Calu3 (cell line): ENCODE measurements at regions not wholly inside any gene's neighbourhood (a gene's known extent, or its start where the extent isn't known, plus 50 kb on each side); places are given as distances from the start of the nearest gene placed in this dataset.

Experiments
- BruUV-seq: library from RNA; stranded (reverse); fragments of 400-500 nt; replicated peaks from 2 replicates; lab custom pipeline; 2021; lab: Mats Ljungman, UMichigan
- CTCF ChIA-PET: fragments of 300-600 bp; sonication (Branson Sonifier 250); formaldehyde crosslinking; loops from one replicate; lab custom pipeline; 2022; ENCODE audit warnings: antibody characterized with exemption; lab: Charles Lee
- DNase-seq: peaks from one replicate; pipeline ENCODE4 v3.0.0; 2022
- H3K27ac Mint-ChIP-seq: one replicate; pipeline ENCODE4 v1.8.0; 2022; ENCODE audit warnings: mixed read lengths; ENCODE audit not compliant: unreplicated experiment
- H3K27me3 Mint-ChIP-seq: one replicate; pipeline ENCODE4 v1.8.0; 2022; ENCODE audit warnings: mixed read lengths; ENCODE audit not compliant: unreplicated experiment
- H3K36me3 Mint-ChIP-seq: one replicate; pipeline ENCODE4 v1.8.0; 2022; ENCODE audit warnings: mild to moderate bottlenecking, moderate library complexity, mixed read lengths; ENCODE audit not compliant: insufficient read depth, unreplicated experiment
- H3K4me1 Mint-ChIP-seq: one replicate; pipeline ENCODE4 v1.8.0; 2022; ENCODE audit warnings: mild to moderate bottlenecking, low read depth, mixed read lengths; ENCODE audit not compliant: unreplicated experiment
- H3K4me3 Mint-ChIP-seq: one replicate; pipeline ENCODE4 v1.8.0; 2022; ENCODE audit warnings: mild to moderate bottlenecking, low read depth, moderate library complexity, mixed read lengths; ENCODE audit not compliant: unreplicated experiment
- H3K9me3 Mint-ChIP-seq: one replicate; pipeline ENCODE4 v1.8.0; 2022; ENCODE audit warnings: low read depth, mixed read lengths; ENCODE audit not compliant: unreplicated experiment
- CTCF ChIP-seq: fragments of 200-600 bp; IDR thresholded peaks from one replicate; pipeline ENCODE4 v1.8.0; 2022; ENCODE audit warnings: antibody characterized with exemption; ENCODE audit not compliant: unreplicated experiment
- intact Hi-C: fragments of 100-400 bp; cut with micrococcal nuclease; formaldehyde crosslinking; loops from one replicate; pipeline ENCODE4 v1.10.0; 2022; ENCODE audit not compliant: unreplicated experiment

- no peak for TF ChIP-seq CTCF
- CTCF ChIA-PET = interaction anchor here (1.4 kb wide), 1 partner anchor 29 kb away, joined by 4 read pairs; no protein-coding TSS in a partner anchor
- Mint-ChIP-seq H3K9me3 (no peaks in the 10 kb centered on the region), H3K27me3 (no peaks in the 10 kb centered on the region), H3K4me1 (peaks cover 53% of the 10 kb centered on the region), H3K27ac (peak overlapping the region; percentile 62), H3K4me3 (no peak overlapping the region), H3K36me3 (no peaks in the 10 kb centered on the region)
- peak; percentile 50 for DNase-seq
- intact Hi-C loops = loop anchor here (5.0 kb wide), 1 partner anchor 66 kb away; no protein-coding TSS in a partner anchor
- no TSS peak for BruUV-seq
Observed at GRCh38 chr18:39523281-39523680, 1957.7 kb upstream of the CELF4 start.

- H3K9me3 Mint-ChIP-seq = no peaks in the 10 kb centered on the region
- BruUV-seq = no TSS peak
- H3K27me3 Mint-ChIP-seq = no peaks in the 10 kb centered on the region
- H3K4me3 Mint-ChIP-seq = no peak overlapping the region
- no peak for TF ChIP-seq CTCF
- no peaks in the 10 kb centered on the region for H3K36me3 Mint-ChIP-seq
- H3K4me1 Mint-ChIP-seq = peaks cover 53% of the 10 kb centered on the region
- no peak overlapping the region for H3K27ac Mint-ChIP-seq
- intact Hi-C loops = loop anchor here (5.0 kb wide), 1 partner anchor 64 kb away; no protein-coding TSS in a partner anchor
- DNase-seq = no peak
- CTCF ChIA-PET = interaction anchor here (0.6 kb wide), 1 partner anchor 1155 kb away, joined by 5 read pairs; no protein-coding TSS in a partner anchor
Observed at GRCh38 chr18:39521164-39521563, 1955.6 kb upstream of the CELF4 start.

- no peak for DNase-seq
- intact Hi-C loops = loop anchor here (5.0 kb wide), 1 partner anchor 62 kb away; no protein-coding TSS in a partner anchor
- Mint-ChIP-seq H3K36me3 (no peaks in the 10 kb centered on the region), H3K27ac (peak overlapping the region; percentile 35), H3K9me3 (no peaks in the 10 kb centered on the region), H3K4me1 (peaks cover 52% of the 10 kb centered on the region), H3K4me3 (peak overlapping the region; percentile 3), H3K27me3 (no peaks in the 10 kb centered on the region)
- no peak for TF ChIP-seq CTCF
- no TSS peak for BruUV-seq
- CTCF ChIA-PET = no interaction called here
Observed at GRCh38 chr18:39519741-39520140, 1954.1 kb upstream of the CELF4 start.

GRCh38 chr18:39515299-39515698 is 1949.7 kb upstream of the CELF4 start:
- Mint-ChIP-seq H3K36me3 (no peaks in the 10 kb centered on the region), H3K27me3 (no peaks in the 10 kb centered on the region), H3K4me3 (no peak overlapping the region), H3K9me3 (no peaks in the 10 kb centered on the region), H3K27ac (no peak overlapping the region), H3K4me1 (peaks cover 26% of the 10 kb centered on the region)
- no TSS peak for BruUV-seq
- CTCF ChIA-PET = no interaction called here
- DNase-seq = no peak
- no peak for TF ChIP-seq CTCF
- intact Hi-C loops = no loop called here
